Adrenal gland (tissue), 9 donors: ENCODE measurements at regions not wholly inside any gene's neighbourhood (a gene's known extent, or its start where the extent isn't known, plus 50 kb on each side); places are given as distances from the start of the nearest gene placed in this dataset.

ENCODE experiments used
- DNase-seq, 7 donors: peaks; one replicate each; pipeline ENCODE4 v3.0.0-alpha.2; 2019 to 2020
- H3K27ac ChIP-seq, 5 donors: fragments of 200-600 bp; sonication (generic) in 4 of 5; 1 replicate in 3 of 5; 2 replicates in 2 of 5; pipeline versions ENCODE4 v1.5.1 to v1.8.0; 2016 to 2020; ENCODE audit warnings: mild to moderate bottlenecking in 1 of 5
- H3K27me3 ChIP-seq: fragments of 200-600 bp; 2 replicates; pipeline ENCODE4 v1.8.0; 2021
- H3K36me3 ChIP-seq, 2 donors: fragments of 200-600 bp; replicated peaks in 1 of 2; 1 replicate in 1 of 2; 2 replicates in 1 of 2; pipeline versions ENCODE4 v1.5.1 to v1.8.0; 2018 to 2022
- H3K4me1 ChIP-seq, 2 donors: fragments of 200-600 bp; replicated peaks in 1 of 2; 1 replicate in 1 of 2; 2 replicates in 1 of 2; pipeline versions ENCODE4 v1.5.1 to v1.8.0; 2018 to 2021
- H3K4me3 ChIP-seq, 4 donors: fragments of 200-600 bp; sonication (generic) in 3 of 4; one replicate each; pipeline ENCODE4 v1.5.1; 2016 to 2018
- H3K9me3 ChIP-seq, 3 donors: fragments of 200-600 bp; sonication (generic) in 1 of 3; replicated peaks in 1 of 3; 1 replicate in 2 of 3; 2 replicates in 1 of 3; pipeline versions ENCODE4 v1.5.1 to v1.8.0; 2016 to 2021
- POLR2A ChIP-seq, 2 donors: fragments of 450-650 bp; IDR thresholded peaks; one replicate each; pipeline ENCODE4 v1.6.1; 2017; ENCODE audit warnings: antibody characterized with exemption in 2 of 2, mild to moderate bottlenecking in 2 of 2, moderate library complexity in 1 of 2
- WGBS, 4 donors: extraction: QIAGEN DNeasy Blood & Tissue Kit in 2 of 4; methylation state at CpG; one replicate each; pipeline versions ENCODE4 v1.1.5 to v1.1.7; 2013 to 2017; 5-methylcytosine and 5-hydroxymethylcytosine counted together
- intact Hi-C, 2 donors: fragments of 100-400 bp; cut with DNase I; formaldehyde crosslinking; loops; one replicate each; pipeline versions ENCODE4 v1.14.1 to v1.15.0; 2022 to 2023
- TF ChIP-seq, protein P1 (sequence below), 6 experiments: fragments of 450-650 bp in 4 of 6; fragments of 200-600 bp in 2 of 6; sonication (generic) in 1 of 6; IDR thresholded peaks; 1 replicate in 5 of 6; 2 replicates in 1 of 6; pipeline versions ENCODE4 v1.5.1 to v1.8.0; 2016 to 2021; ENCODE audit warnings: antibody characterized with exemption in 6 of 6, mild to moderate bottlenecking in 2 of 6, moderate library complexity in 1 of 6
- donor health status: healthy with polysubstance abuse.
- donor health status: Bipolar disorder and iron deficiency.
- donor health status: DM: yes; HTN: yes; CAD: no.
- donor health status: DM: no; HTN: no; CAD: no.
- donor health status: DM: no; HTN: no; CAD: no.

DNA sequence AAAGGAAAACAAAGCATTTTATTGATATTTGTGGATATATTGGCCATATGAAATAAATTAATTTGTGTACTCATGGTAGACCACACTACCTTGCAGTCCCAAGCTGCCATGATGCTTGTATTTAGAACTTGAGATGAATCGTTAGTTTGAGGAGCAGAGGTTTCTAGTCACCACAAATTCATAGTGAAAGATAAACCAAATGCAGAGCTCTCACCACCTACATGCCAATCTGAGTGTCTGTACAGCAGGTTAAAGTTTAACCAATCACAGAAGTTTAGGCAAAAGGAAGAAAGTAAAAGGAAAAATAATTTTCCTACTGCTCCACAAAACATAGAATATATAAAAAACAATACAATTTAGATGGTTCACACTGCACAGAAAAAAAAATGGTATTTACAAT, 163.6 kb upstream of the FTMT start:
- no peak for DNase-seq
- Histone ChIP-seq H3K4me3 (no peak overlapping the region), H3K27ac (no peak overlapping the region), H3K4me1 (peaks cover 15 to 21% of the 10 kb centered on the region in 2 donors), H3K9me3 (no peaks in the 10 kb centered on the region), H3K36me3 (no peaks in the 10 kb centered on the region), H3K27me3 (no peaks in the 10 kb centered on the region)
- WGBS, 4 donors, result 81 to 90% (median 84%) methylated on average over 1 of the region's 1 CpG
- no peak for TF ChIP-seq POLR2A (IDR thresholded peaks at IDR 0.05)
- TF ChIP-seq, protein P1, sequence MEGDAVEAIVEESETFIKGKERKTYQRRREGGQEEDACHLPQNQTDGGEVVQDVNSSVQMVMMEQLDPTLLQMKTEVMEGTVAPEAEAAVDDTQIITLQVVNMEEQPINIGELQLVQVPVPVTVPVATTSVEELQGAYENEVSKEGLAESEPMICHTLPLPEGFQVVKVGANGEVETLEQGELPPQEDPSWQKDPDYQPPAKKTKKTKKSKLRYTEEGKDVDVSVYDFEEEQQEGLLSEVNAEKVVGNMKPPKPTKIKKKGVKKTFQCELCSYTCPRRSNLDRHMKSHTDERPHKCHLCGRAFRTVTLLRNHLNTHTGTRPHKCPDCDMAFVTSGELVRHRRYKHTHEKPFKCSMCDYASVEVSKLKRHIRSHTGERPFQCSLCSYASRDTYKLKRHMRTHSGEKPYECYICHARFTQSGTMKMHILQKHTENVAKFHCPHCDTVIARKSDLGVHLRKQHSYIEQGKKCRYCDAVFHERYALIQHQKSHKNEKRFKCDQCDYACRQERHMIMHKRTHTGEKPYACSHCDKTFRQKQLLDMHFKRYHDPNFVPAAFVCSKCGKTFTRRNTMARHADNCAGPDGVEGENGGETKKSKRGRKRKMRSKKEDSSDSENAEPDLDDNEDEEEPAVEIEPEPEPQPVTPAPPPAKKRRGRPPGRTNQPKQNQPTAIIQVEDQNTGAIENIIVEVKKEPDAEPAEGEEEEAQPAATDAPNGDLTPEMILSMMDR (IDR thresholded peaks at IDR 0.05), result no peak
- intact Hi-C loops, result no loop called here

DNA sequence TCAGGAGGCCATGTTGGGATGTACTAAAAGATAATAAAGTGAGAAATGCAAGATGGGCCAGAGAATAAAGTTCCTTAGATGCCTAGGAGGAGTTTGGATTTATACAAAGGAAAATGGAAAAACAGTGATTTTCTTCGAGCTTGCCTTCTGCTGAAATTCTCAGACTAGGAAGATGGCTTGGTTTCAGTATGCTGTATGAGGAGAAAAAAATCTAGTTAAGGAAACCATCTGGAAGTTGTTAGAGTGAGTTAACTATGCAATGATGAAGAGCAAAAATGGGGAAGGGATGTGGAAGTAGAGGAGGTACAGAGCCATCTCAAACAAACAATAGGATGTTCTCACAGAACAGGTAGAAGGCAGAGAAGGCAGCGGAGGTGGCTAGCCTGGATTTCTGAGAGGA, 162.9 kb upstream of the FTMT start:
- H3K36me3 ChIP-seq, result no peaks in the 10 kb centered on the region
- TF ChIP-seq POLR2A (IDR thresholded peaks at IDR 0.05), result no peak
- TF ChIP-seq, protein P1 (IDR thresholded peaks at IDR 0.05), result no peak

DNA sequence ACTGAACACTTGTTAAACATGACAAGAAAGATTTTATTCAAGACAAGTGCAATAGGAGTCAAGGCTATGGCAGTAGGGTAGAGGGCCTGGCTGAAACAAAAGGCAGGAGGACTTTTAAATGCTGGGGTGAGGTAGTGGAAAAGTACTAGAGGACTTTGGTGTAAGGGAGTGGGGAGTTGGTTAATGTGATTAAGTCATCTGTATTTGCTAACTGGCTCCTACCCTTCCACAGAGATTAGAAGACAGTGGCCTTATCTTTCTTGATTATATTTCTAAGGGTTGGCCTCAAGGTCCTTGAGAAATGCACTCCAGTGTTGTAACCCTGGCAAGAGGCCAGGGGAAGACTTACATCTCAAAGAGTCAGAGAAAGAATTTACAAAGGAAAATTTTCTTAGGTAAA, 160.2 kb upstream of the FTMT start:
- Histone ChIP-seq H3K4me3 (no peak overlapping the region), H3K27me3 (no peaks in the 10 kb centered on the region), H3K9me3 (no peaks in the 10 kb centered on the region), H3K27ac (peak overlapping the region in 3 of 5 donors; percentile 62 to 78 (median 69)), H3K36me3 (no peaks in the 10 kb centered on the region), H3K4me1 (peaks cover 15 to 21% of the 10 kb centered on the region in 2 donors)
- TF ChIP-seq, protein P1 (IDR thresholded peaks at IDR 0.05), result no peak
- no peak for TF ChIP-seq POLR2A (IDR thresholded peaks at IDR 0.05)
- DNase-seq, result peak; percentile 36 to 86 (median 65)
- intact Hi-C loops, result no loop called here

More for the DNA sequence above, 162.9 kb upstream of the FTMT start:
- H3K4me1 ChIP-seq, result peaks cover 15 to 21% of the 10 kb centered on the region in 2 donors
- H3K4me3 ChIP-seq, result no peak overlapping the region
- no peak overlapping the region for H3K27ac ChIP-seq
- DNase-seq, result no peak
- no peaks in the 10 kb centered on the region for H3K27me3 ChIP-seq
- intact Hi-C loops, result no loop called here
- H3K9me3 ChIP-seq, result no peaks in the 10 kb centered on the region
- 84 to 86% (median 86%) methylated on average over 2 of the region's 2 CpGs for WGBS, 4 donors

DNA sequence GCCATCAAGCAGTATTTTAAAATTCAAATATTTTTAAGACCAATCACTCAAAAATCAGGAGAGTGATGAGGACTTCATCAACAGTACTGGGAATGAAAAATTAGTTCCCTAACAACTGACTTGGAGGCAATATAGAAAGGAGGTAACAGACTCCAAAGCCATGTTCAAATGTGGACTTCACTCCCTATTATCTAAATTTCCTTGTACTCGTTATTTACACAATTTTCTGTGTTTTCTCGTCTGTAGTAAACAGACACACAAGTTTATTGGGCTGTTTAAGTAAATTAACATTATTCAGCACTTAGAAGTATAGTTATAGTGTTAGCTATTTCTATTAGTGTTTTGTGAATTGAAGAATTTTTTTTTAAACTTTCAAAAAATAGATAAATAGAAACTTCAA, 159.5 kb upstream of the FTMT start:
- TF ChIP-seq POLR2A (IDR thresholded peaks at IDR 0.05), result no peak
- TF ChIP-seq, protein P1 (IDR thresholded peaks at IDR 0.05), result no peak
- 71 to 75% (median 73%) methylated on average over 2 of the region's 2 CpGs for WGBS, 4 donors
- peak overlapping the region in 2 of 5 donors; percentile 69 to 78 for H3K27ac ChIP-seq
- no peaks in the 10 kb centered on the region for H3K9me3 ChIP-seq
- DNase-seq, result no peak
- no peaks in the 10 kb centered on the region for H3K36me3 ChIP-seq
- H3K4me3 ChIP-seq, result no peak overlapping the region
- peaks cover 15 to 21% of the 10 kb centered on the region in 2 donors for H3K4me1 ChIP-seq
- H3K27me3 ChIP-seq, result no peaks in the 10 kb centered on the region
- intact Hi-C loops, result no loop called here
